Globus pallidus (tissue), 1 donor: ENCODE measurements at regions not wholly inside any gene's neighbourhood (a gene's known extent, or its start where the extent isn't known, plus 50 kb on each side); places are given as distances from the start of the nearest gene placed in this dataset.
"Not testable (repeated sequence)": the region's sequence is repeated elsewhere in the genome, so short reads cannot be mapped to it uniquely, and the experiment has no call there.

Experiments used
- DNase-seq: peaks from one replicate; pipeline ENCODE4 v3.0.0-alpha.2; 2015; ENCODE audit warnings: low spot score

- no peak for DNase-seq
Observed at GRCh38 chr1:221965252-221965651, 223.4 kb upstream of the DUSP10 start.

GRCh38 chr1:221963742-221964141, 221.9 kb upstream of the DUSP10 start:
- no peak for DNase-seq

GRCh38 chr1:221962385-221962784, 220.5 kb upstream of the DUSP10 start:
- DNase-seq: no peak

GRCh38 chr1:221961532-221962292, 219.8 kb upstream of the DUSP10 start:
- peak; percentile 9 for DNase-seq

GRCh38 chr1:221958161-221958562, 216.3 kb upstream of the DUSP10 start:
- DNase-seq: not testable (repeated sequence)

GRCh38 chr1:221957350-221957749, 215.5 kb upstream of the DUSP10 start:
- DNase-seq: not testable (repeated sequence)

GRCh38 chr1:221949996-221950395, 208.1 kb upstream of the DUSP10 start:
- no peak for DNase-seq

- DNase-seq: no peak
Observed at GRCh38 chr1:221948459-221948858, 206.6 kb upstream of the DUSP10 start.

GRCh38 chr1:221947731-221948130, 205.8 kb upstream of the DUSP10 start:
- DNase-seq: no peak

- no peak for DNase-seq
Observed at GRCh38 chr1:221946768-221947167, 204.9 kb upstream of the DUSP10 start.

GRCh38 chr1:221945669-221946068, 203.8 kb upstream of the DUSP10 start:
- no peak for DNase-seq

- DNase-seq: no peak
Observed at GRCh38 chr1:221944247-221944870, 202.5 kb upstream of the DUSP10 start.

- DNase-seq: no peak
Observed at GRCh38 chr1:221940631-221941030, 198.7 kb upstream of the DUSP10 start.

- DNase-seq: no peak
Observed at GRCh38 chr1:221939607-221940006, 197.7 kb upstream of the DUSP10 start.

GRCh38 chr1:221937155-221937953, 195.5 kb upstream of the DUSP10 start:
- DNase-seq: no peak

GRCh38 chr1:221933814-221934213, 191.9 kb upstream of the DUSP10 start:
- DNase-seq: no peak

- DNase-seq: no peak
Observed at GRCh38 chr1:221926441-221926840, 184.6 kb upstream of the DUSP10 start.

- DNase-seq: no peak
Observed at GRCh38 chr1:221925947-221926346, 184.1 kb upstream of the DUSP10 start.

GRCh38 chr1:221923929-221924598, 182.2 kb upstream of the DUSP10 start:
- DNase-seq: no peak

GRCh38 chr1:221921936-221922335, 180.0 kb upstream of the DUSP10 start:
- no peak for DNase-seq

- DNase-seq: no peak
Observed at GRCh38 chr1:221919743-221920142, 177.9 kb upstream of the DUSP10 start.

- DNase-seq: no peak
Observed at GRCh38 chr1:221919341-221919740, 177.5 kb upstream of the DUSP10 start.
